ENCODE measurements at regions not wholly inside any gene's neighbourhood (a gene's known extent, or its start where the extent isn't known, plus 50 kb on each side); places are given as distances from the start of the nearest gene placed in this dataset.

DNA sequence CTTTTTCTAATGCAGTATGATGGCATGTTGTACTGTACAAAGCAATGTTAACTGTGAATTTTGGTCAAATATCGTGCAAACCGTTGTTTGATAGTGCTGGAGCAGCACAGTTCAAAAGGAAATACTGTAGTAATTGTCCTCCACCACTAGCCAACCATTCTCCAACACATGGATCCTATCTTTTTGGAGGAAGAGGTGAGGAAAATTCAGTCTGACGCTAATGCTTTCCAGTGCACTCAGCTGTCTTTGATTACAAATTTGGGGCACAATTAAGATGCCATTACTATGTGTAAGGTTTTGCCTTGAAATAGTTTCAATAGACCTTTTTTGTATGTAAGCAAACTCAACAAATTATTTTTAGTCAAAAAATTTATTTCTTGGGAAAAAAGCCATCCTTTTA, 240.5 kb upstream of the CCDC179 start:
- Histone ChIP-seq H3K9ac (ENCODE audit: low read length) (no peak overlapping the region), H3K9me3 (ENCODE audit: control insufficient read depth, insufficient read depth, low read depth, low read length) (no peaks in the 10 kb centered on the region), H3K27me3 (ENCODE audit: control insufficient read depth, insufficient read depth, low read length) (no peaks in the 10 kb centered on the region), H3K4me3 (ENCODE audit: low read depth, low read length) (no peak overlapping the region), H3K36me3 (ENCODE audit: control insufficient read depth, insufficient read depth, low read length) (no peaks in the 10 kb centered on the region), H3K4me1 (ENCODE audit: control insufficient read depth, insufficient read depth, low read length) (no peaks in the 10 kb centered on the region), H3K27ac (ENCODE audit: low read depth, low read length) (no peak overlapping the region)

DNA sequence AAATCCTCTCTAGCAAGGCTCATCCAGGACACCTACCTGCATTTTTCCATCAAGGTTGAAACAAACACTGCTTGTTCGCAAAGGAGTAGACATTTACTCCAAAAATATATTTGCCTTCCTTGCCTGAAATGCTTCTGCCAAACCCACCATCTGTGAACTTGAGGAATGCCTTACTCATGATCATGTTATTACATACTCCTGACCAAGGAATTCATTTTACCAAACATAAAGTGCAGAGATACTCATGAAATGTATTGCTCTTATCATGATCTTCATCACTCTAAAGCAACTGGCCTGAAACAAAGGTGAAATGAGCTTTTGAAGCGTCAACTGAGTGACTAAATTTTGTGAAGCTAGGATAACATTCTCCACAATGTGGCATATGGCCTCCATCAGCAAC, 243.1 kb upstream of the CCDC179 start:
- no peaks in the 10 kb centered on the region for H3K27me3 ChIP-seq (ENCODE audit: control insufficient read depth, insufficient read depth, low read length)
- H3K9ac ChIP-seq (ENCODE audit: low read length), result no peak overlapping the region
- H3K4me1 ChIP-seq (ENCODE audit: control insufficient read depth, insufficient read depth, low read length), result no peaks in the 10 kb centered on the region
- H3K9me3 ChIP-seq (ENCODE audit: control insufficient read depth, insufficient read depth, low read depth, low read length), result no peaks in the 10 kb centered on the region
- H3K27ac ChIP-seq (ENCODE audit: low read depth, low read length), result no peak overlapping the region
- H3K4me3 ChIP-seq (ENCODE audit: low read depth, low read length), result no peak overlapping the region
- H3K36me3 ChIP-seq (ENCODE audit: control insufficient read depth, insufficient read depth, low read length), result no peaks in the 10 kb centered on the region

GRCh38 chr11:23111527-23111926, 251.3 kb upstream of the CCDC179 start:
- no peak overlapping the region for H3K4me3 ChIP-seq (ENCODE audit: low read depth, low read length)
- H3K9ac ChIP-seq (ENCODE audit: low read length), result no peak overlapping the region
- H3K4me1 ChIP-seq (ENCODE audit: control insufficient read depth, insufficient read depth, low read length), result peaks cover 19% of the 10 kb centered on the region
- H3K36me3 ChIP-seq (ENCODE audit: control insufficient read depth, insufficient read depth, low read length), result no peaks in the 10 kb centered on the region
- no peak overlapping the region for H3K27ac ChIP-seq (ENCODE audit: low read depth, low read length)
- peaks cover 6% of the 10 kb centered on the region; the same call in 1 of the 2 replicates for H3K9me3 ChIP-seq (ENCODE audit: control insufficient read depth, insufficient read depth, low read depth, low read length)
- H3K27me3 ChIP-seq (ENCODE audit: control insufficient read depth, insufficient read depth, low read length), result no peaks in the 10 kb centered on the region

DNA sequence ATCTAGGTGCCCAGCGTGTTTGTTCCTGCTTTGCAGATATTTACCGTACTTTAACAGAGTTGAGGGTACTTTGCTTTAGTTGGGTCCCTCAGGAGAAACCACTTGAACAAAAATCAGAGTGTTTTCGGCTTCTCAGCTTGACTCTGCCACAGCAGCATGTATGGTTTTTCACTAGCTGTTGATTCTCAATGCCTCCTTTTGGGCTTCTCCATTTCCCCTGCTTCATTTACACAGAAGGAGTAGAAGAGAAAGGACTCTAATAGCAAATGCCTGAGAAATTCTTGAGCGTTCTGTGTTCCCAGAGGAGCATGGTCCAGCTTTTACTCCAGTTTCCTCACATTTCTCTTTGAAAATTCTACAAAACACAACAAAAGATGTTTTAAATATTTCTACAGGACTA, 252.1 kb upstream of the CCDC179 start:
- Histone ChIP-seq H3K4me1 (ENCODE audit: control insufficient read depth, insufficient read depth, low read length) (peaks cover 19% of the 10 kb centered on the region), H3K9me3 (ENCODE audit: control insufficient read depth, insufficient read depth, low read depth, low read length) (peaks cover 10% of the 10 kb centered on the region; the same call in 1 of the 2 replicates), H3K27ac (ENCODE audit: low read depth, low read length) (no peak overlapping the region), H3K36me3 (ENCODE audit: control insufficient read depth, insufficient read depth, low read length) (no peaks in the 10 kb centered on the region), H3K9ac (ENCODE audit: low read length) (no peak overlapping the region), H3K27me3 (ENCODE audit: control insufficient read depth, insufficient read depth, low read length) (no peaks in the 10 kb centered on the region), H3K4me3 (ENCODE audit: low read depth, low read length) (no peak overlapping the region)

- Histone ChIP-seq H3K9me3 (ENCODE audit: control insufficient read depth, insufficient read depth, low read depth, low read length) (peaks cover 10% of the 10 kb centered on the region; the same call in 1 of the 2 replicates), H3K27me3 (ENCODE audit: control insufficient read depth, insufficient read depth, low read length) (no peaks in the 10 kb centered on the region), H3K4me1 (ENCODE audit: control insufficient read depth, insufficient read depth, low read length) (peaks cover 19% of the 10 kb centered on the region), H3K36me3 (ENCODE audit: control insufficient read depth, insufficient read depth, low read length) (no peaks in the 10 kb centered on the region), H3K27ac (ENCODE audit: low read depth, low read length) (no peak overlapping the region), H3K9ac (ENCODE audit: low read length) (no peak overlapping the region), H3K4me3 (ENCODE audit: low read depth, low read length) (no peak overlapping the region)
Observed at GRCh38 chr11:23112987-23113886, 253.0 kb upstream of the CCDC179 start.

DNA sequence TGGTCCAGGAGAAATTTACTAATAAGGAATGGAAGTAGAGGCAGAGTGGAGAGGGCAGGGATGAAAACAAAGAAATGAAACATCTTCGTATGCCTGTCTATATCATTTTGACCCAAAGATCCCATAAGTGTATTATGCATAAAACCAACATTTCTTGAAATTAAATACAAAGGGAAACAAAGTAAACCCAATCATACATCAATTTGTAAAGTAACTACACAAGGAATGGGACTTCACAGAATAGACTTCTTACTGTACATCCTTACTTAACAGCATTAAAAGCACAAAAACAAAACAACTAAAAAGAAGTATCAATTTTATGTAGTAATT, 253.6 kb upstream of the CCDC179 start:
- H3K36me3 ChIP-seq (ENCODE audit: control insufficient read depth, insufficient read depth, low read length), result no peaks in the 10 kb centered on the region
- H3K27me3 ChIP-seq (ENCODE audit: control insufficient read depth, insufficient read depth, low read length), result no peaks in the 10 kb centered on the region
- peaks cover 19% of the 10 kb centered on the region for H3K4me1 ChIP-seq (ENCODE audit: control insufficient read depth, insufficient read depth, low read length)
- no peak overlapping the region for H3K27ac ChIP-seq (ENCODE audit: low read depth, low read length)
- no peak overlapping the region for H3K9ac ChIP-seq (ENCODE audit: low read length)
- H3K4me3 ChIP-seq (ENCODE audit: low read depth, low read length), result no peak overlapping the region
- peaks cover 10% of the 10 kb centered on the region; the same call in 1 of the 2 replicates for H3K9me3 ChIP-seq (ENCODE audit: control insufficient read depth, insufficient read depth, low read depth, low read length)

- H3K4me1 ChIP-seq (ENCODE audit: control insufficient read depth, insufficient read depth, low read length), result 0 out of 2 replicates have a peak, but pooled peaks cover 6% of the 10 kb centered on the region
- H3K4me3 ChIP-seq (ENCODE audit: low read depth, low read length), result no peak overlapping the region
- no peak overlapping the region for H3K27ac ChIP-seq (ENCODE audit: low read depth, low read length)
- H3K27me3 ChIP-seq (ENCODE audit: control insufficient read depth, insufficient read depth, low read length), result no peaks in the 10 kb centered on the region
- H3K9me3 ChIP-seq (ENCODE audit: control insufficient read depth, insufficient read depth, low read depth, low read length), result peaks cover 10% of the 10 kb centered on the region; the same call in 1 of the 2 replicates
- H3K36me3 ChIP-seq (ENCODE audit: control insufficient read depth, insufficient read depth, low read length), result no peaks in the 10 kb centered on the region
- H3K9ac ChIP-seq (ENCODE audit: low read length), result no peak overlapping the region
Observed at GRCh38 chr11:23123753-23124152, 263.5 kb upstream of the CCDC179 start.

DNA sequence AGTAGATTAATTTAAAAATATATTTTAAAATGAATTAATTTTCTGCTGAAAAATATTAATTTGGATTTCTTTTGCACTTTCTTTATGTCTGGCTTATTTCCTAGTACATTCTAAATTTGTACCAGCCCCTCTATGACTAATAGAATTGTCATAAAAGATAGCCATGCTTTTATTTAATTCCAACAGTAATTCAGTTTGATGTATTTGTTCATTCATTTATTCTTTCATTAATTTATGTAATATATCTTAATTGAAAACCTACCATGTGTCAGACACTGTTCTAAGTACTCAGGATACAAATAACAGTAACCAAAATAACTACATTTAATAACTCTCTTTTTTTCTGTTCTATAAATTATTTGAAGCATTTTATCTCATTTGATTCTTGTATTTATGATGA, 264.0 kb upstream of the CCDC179 start:
- H3K9ac ChIP-seq (ENCODE audit: low read length), result no peak overlapping the region
- no peak overlapping the region for H3K4me3 ChIP-seq (ENCODE audit: low read depth, low read length)
- H3K9me3 ChIP-seq (ENCODE audit: control insufficient read depth, insufficient read depth, low read depth, low read length), result peaks cover 7% of the 10 kb centered on the region; the same call in 1 of the 2 replicates
- no peak overlapping the region for H3K27ac ChIP-seq (ENCODE audit: low read depth, low read length)
- H3K27me3 ChIP-seq (ENCODE audit: control insufficient read depth, insufficient read depth, low read length), result no peaks in the 10 kb centered on the region
- H3K36me3 ChIP-seq (ENCODE audit: control insufficient read depth, insufficient read depth, low read length), result no peaks in the 10 kb centered on the region
- 0 out of 2 replicates have a peak, but pooled peaks cover 6% of the 10 kb centered on the region for H3K4me1 ChIP-seq (ENCODE audit: control insufficient read depth, insufficient read depth, low read length)

GRCh38 chr11:23124996-23125395, 264.7 kb upstream of the CCDC179 start:
- Histone ChIP-seq H3K27ac (ENCODE audit: low read depth, low read length) (no peak overlapping the region; the same call in 1 of the 2 replicates), H3K36me3 (ENCODE audit: control insufficient read depth, insufficient read depth, low read length) (no peaks in the 10 kb centered on the region), H3K27me3 (ENCODE audit: control insufficient read depth, insufficient read depth, low read length) (no peaks in the 10 kb centered on the region), H3K9me3 (ENCODE audit: control insufficient read depth, insufficient read depth, low read depth, low read length) (peaks cover 2% of the 10 kb centered on the region; the same call in 1 of the 2 replicates), H3K4me3 (ENCODE audit: low read depth, low read length) (no peak overlapping the region), H3K9ac (ENCODE audit: low read length) (no peak overlapping the region), H3K4me1 (ENCODE audit: control insufficient read depth, insufficient read depth, low read length) (0 out of 2 replicates have a peak, but pooled peaks cover 6% of the 10 kb centered on the region)

- no peaks in the 10 kb centered on the region for H3K36me3 ChIP-seq (ENCODE audit: control insufficient read depth, insufficient read depth, low read length)
- H3K27me3 ChIP-seq (ENCODE audit: control insufficient read depth, insufficient read depth, low read length), result no peaks in the 10 kb centered on the region
- peaks cover 2% of the 10 kb centered on the region; the same call in 1 of the 2 replicates for H3K9me3 ChIP-seq (ENCODE audit: control insufficient read depth, insufficient read depth, low read depth, low read length)
- H3K9ac ChIP-seq (ENCODE audit: low read length), result no peak overlapping the region
- H3K27ac ChIP-seq (ENCODE audit: low read depth, low read length), result no peak overlapping the region
- 0 out of 2 replicates have a peak, but pooled peaks cover 6% of the 10 kb centered on the region for H3K4me1 ChIP-seq (ENCODE audit: control insufficient read depth, insufficient read depth, low read length)
- H3K4me3 ChIP-seq (ENCODE audit: low read depth, low read length), result no peak overlapping the region
Observed at GRCh38 chr11:23127706-23128105, 267.4 kb upstream of the CCDC179 start.

DNA sequence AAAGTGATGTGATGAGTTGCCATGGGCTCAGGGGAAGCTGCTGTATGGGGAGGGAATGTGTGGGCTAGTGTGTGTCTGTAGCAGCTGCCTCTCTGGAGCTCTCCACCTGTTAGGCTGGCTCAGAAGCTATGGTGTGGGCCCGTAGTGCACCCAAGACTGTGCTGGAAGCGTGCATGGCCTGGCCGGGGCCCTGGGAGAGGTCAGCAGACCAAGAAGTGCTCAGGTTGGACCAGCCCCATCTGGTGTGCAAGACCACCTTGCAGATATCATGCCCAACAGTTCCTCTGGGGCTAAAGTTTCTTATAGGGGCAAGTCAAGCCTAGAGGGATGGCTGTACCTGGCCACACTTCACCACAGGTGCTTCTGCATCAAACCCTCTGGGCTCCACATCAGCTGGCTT, 274.4 kb upstream of the CCDC179 start:
- Histone ChIP-seq H3K4me3 (ENCODE audit: low read depth, low read length) (no peak overlapping the region), H3K27ac (ENCODE audit: low read depth, low read length) (no peak overlapping the region), H3K9me3 (ENCODE audit: control insufficient read depth, insufficient read depth, low read depth, low read length) (peaks cover 2% of the 10 kb centered on the region; the same call in 1 of the 2 replicates), H3K27me3 (ENCODE audit: control insufficient read depth, insufficient read depth, low read length) (no peaks in the 10 kb centered on the region), H3K4me1 (ENCODE audit: control insufficient read depth, insufficient read depth, low read length) (no peaks in the 10 kb centered on the region; the same call in 1 of the 2 replicates), H3K36me3 (ENCODE audit: control insufficient read depth, insufficient read depth, low read length) (no peaks in the 10 kb centered on the region), H3K9ac (ENCODE audit: low read length) (no peak overlapping the region)

Measured in HUES6 (cell line).